ENCODE measurements at regions not wholly inside any gene's neighbourhood (a gene's known extent, or its start where the extent isn't known, plus 50 kb on each side); places are given as distances from the start of the nearest gene placed in this dataset.

GRCh38 chr20:23293689-23294088 is 56.9 kb upstream of the NXT1 start:
- TF ChIP-seq FOXK2 (IDR thresholded peaks at IDR 0.05): no peak
- TF ChIP-seq SP1 (IDR thresholded peaks at IDR 0.05): no peak
- no peak for TF ChIP-seq ZNF384 (IDR thresholded peaks at IDR 0.05)
- no peak for TF ChIP-seq FOXM1 (IDR thresholded peaks at IDR 0.05; ENCODE audit: borderline replicate concordance)
- no peak for TF ChIP-seq L3MBTL2 (conservative IDR thresholded peaks at IDR 0.05)
- no peak for TF ChIP-seq SUZ12 (IDR thresholded peaks at IDR 0.05)
- TF ChIP-seq FOXA1 (IDR thresholded peaks at IDR 0.05): no peak
- TF ChIP-seq TARDBP (IDR thresholded peaks at IDR 0.05): no peak
- TF ChIP-seq NFRKB (IDR thresholded peaks at IDR 0.05): no peak
- TF ChIP-seq CTBP1 (IDR thresholded peaks at IDR 0.05; ENCODE audit: borderline replicate concordance): no peak
- TF ChIP-seq HDGF (IDR thresholded peaks at IDR 0.05; ENCODE audit: borderline replicate concordance): no peak

Measured in HEK293T (cell line).